PC-3 (cell line): ENCODE measurements at regions not wholly inside any gene's neighbourhood (a gene's known extent, or its start where the extent isn't known, plus 50 kb on each side); places are given as distances from the start of the nearest gene placed in this dataset.

ENCODE experiments used
- ATAC-seq: fragments of 200-7000 bp; cut with Tn5 transposase; 2 replicates; pipeline ENCODE4 v1.9.1; 2020; ENCODE audit warnings: mild to moderate bottlenecking, moderate library complexity
- BruUV-seq: library from RNA; stranded (reverse); fragments of 400-500 nt; replicated peaks from 2 replicates; lab custom pipeline; 2021; lab: Mats Ljungman, UMichigan
- CTCF ChIA-PET: fragments of 300-600 bp; sonication (Branson Sonifier 250); formaldehyde crosslinking; loops from one replicate; lab custom pipeline; 2022; ENCODE audit warnings: antibody characterized with exemption; lab: Charles Lee
- POLR2A ChIA-PET: fragments of 300-600 bp; sonication (Branson Sonifier 250); formaldehyde crosslinking; loops from one replicate; lab custom pipeline; 2022; ENCODE audit warnings: antibody characterized with exemption; ENCODE audit not compliant: unreplicated experiment; lab: Charles Lee
- DNase-seq: peaks from one replicate; pipeline ENCODE4 v3.0.0-alpha.2; 2015
- H2AFZ ChIP-seq: fragments of 300-600 bp; sonication (generic); 2 replicates; pipeline ENCODE4 v1.6.0; 2016; ENCODE audit warnings: antibody characterized with exemption, low read length
- H3F3A ChIP-seq: fragments of 300-600 bp; sonication (generic); one replicate; pipeline ENCODE4 v1.6.0; 2017; ENCODE audit warnings: antibody characterized with exemption, low read length, control low read depth, mild to moderate bottlenecking; ENCODE audit not compliant: unreplicated experiment
- H3K27ac ChIP-seq: fragments of 300-600 bp; sonication (generic); 2 replicates; pipeline ENCODE4 v1.5.1; 2016; ENCODE audit warnings: mild to moderate bottlenecking, low read length
- H3K27me3 ChIP-seq: fragments of 300-600 bp; sonication (generic); 2 replicates; pipeline ENCODE4 v1.6.1; 2016; ENCODE audit warnings: low read length, mixed read lengths
- H3K36me3 ChIP-seq: fragments of 300-600 bp; sonication (generic); 2 replicates; pipeline ENCODE4 v1.6.1; 2016; ENCODE audit warnings: low read depth, mixed run types, low read length, mixed read lengths
- H3K4me1 ChIP-seq: fragments of 300-600 bp; sonication (generic); 2 replicates; pipeline ENCODE4 v1.5.1; 2016; ENCODE audit warnings: low read length; ENCODE audit not compliant: insufficient read depth
- H3K4me2 ChIP-seq: fragments of 300-600 bp; sonication (generic); 2 replicates; pipeline ENCODE4 v1.6.0; 2016; ENCODE audit warnings: low read length
- H3K4me3 ChIP-seq: fragments of 300-600 bp; sonication (generic); 2 replicates; pipeline ENCODE4 v1.5.1; 2016; ENCODE audit warnings: mild to moderate bottlenecking, low read length, mixed read lengths
- H3K79me2 ChIP-seq: fragments of 300-600 bp; sonication (generic); 2 replicates; pipeline ENCODE4 v1.6.1; 2017; ENCODE audit warnings: low read length, mixed read lengths
- H3K9ac ChIP-seq: fragments of 300-600 bp; sonication (generic); 2 replicates; pipeline ENCODE4 v1.6.0; 2016; ENCODE audit warnings: mild to moderate bottlenecking, low read length
- H3K9me2 ChIP-seq: fragments of 300-600 bp; sonication (generic); replicated peaks from 2 replicates; pipeline ENCODE4 v1.6.1; 2016; ENCODE audit warnings: mixed run types, low read length, mixed read lengths
- H3K9me3 ChIP-seq: fragments of 300-600 bp; sonication (generic); 2 replicates; pipeline ENCODE4 v1.6.1; 2016; ENCODE audit warnings: low read length, mixed read lengths
- H4K20me1 ChIP-seq: fragments of 300-600 bp; sonication (generic); 2 replicates; pipeline ENCODE4 v1.6.1; 2016; ENCODE audit warnings: low read length, mixed read lengths
- CTCF ChIP-seq: fragments of 300-600 bp; sonication (generic); conservative IDR thresholded peaks from 2 replicates; pipeline ENCODE4 v1.5.1; 2017; ENCODE audit warnings: antibody characterized with exemption, low read depth, mild to moderate bottlenecking, low read length
- EZH2 ChIP-seq: fragments of 300-600 bp; sonication (generic); IDR thresholded peaks from one replicate; pipeline ENCODE4 v1.6.1; 2017; ENCODE audit warnings: antibody characterized with exemption, mild to moderate bottlenecking, low read length; ENCODE audit not compliant: unreplicated experiment
- EZH2phosphoT487 ChIP-seq: fragments of 300-600 bp; sonication (generic); IDR thresholded peaks from 2 replicates; pipeline ENCODE4 v1.6.1; 2018; ENCODE audit warnings: mild to moderate bottlenecking, antibody characterized with exemption, low read length, borderline replicate concordance
- intact Hi-C: fragments of 100-400 bp; cut with micrococcal nuclease; formaldehyde crosslinking; loops from 2 replicates; pipeline ENCODE4 v1.9.0; 2023

- no peak overlapping the region for H3K9ac ChIP-seq
- no peak for DNase-seq
- ATAC-seq, result no peak
- no peaks in the 10 kb centered on the region for H3K9me2 ChIP-seq
- no peaks in the 10 kb centered on the region for H3K4me1 ChIP-seq
- H3K4me3 ChIP-seq, result no peak overlapping the region
- POLR2A ChIA-PET, result no interaction called here
- H3K27ac ChIP-seq, result no peak overlapping the region
- no peaks in the 10 kb centered on the region for H4K20me1 ChIP-seq
- H2AFZ ChIP-seq, result no peak overlapping the region
- H3K27me3 ChIP-seq, result no peaks in the 10 kb centered on the region
- no peak overlapping the region for H3K4me2 ChIP-seq
- H3K36me3 ChIP-seq, result no peaks in the 10 kb centered on the region
- H3F3A ChIP-seq, result no peaks in the 10 kb centered on the region
- H3K9me3 ChIP-seq, result no peaks in the 10 kb centered on the region
- intact Hi-C loops, result no loop called here
- no peaks in the 10 kb centered on the region for H3K79me2 ChIP-seq
- no peak for TF ChIP-seq CTCF
- TF ChIP-seq EZH2, result no peak
- TF ChIP-seq EZH2phosphoT487, result no peak
- CTCF ChIA-PET, result no interaction called here
- BruUV-seq, result no TSS peak
These were observed 265.3 kb upstream of the ANO5 start for GRCh38 chr11:21927628-21928027.

GRCh38 chr11:21928847-21929246 lies 264.0 kb upstream of the ANO5 start:
- H3K9me3 ChIP-seq, result no peaks in the 10 kb centered on the region
- no peak overlapping the region for H2AFZ ChIP-seq
- no peak for ATAC-seq
- H3K36me3 ChIP-seq, result no peaks in the 10 kb centered on the region
- no peaks in the 10 kb centered on the region for H3K4me1 ChIP-seq
- no peaks in the 10 kb centered on the region for H4K20me1 ChIP-seq
- TF ChIP-seq CTCF (no peak), EZH2phosphoT487 (no peak), EZH2 (no peak)
- POLR2A ChIA-PET, result no interaction called here
- H3K79me2 ChIP-seq, result no peaks in the 10 kb centered on the region
- no peak overlapping the region for H3K27ac ChIP-seq
- H3K4me3 ChIP-seq, result no peak overlapping the region
- CTCF ChIA-PET, result no interaction called here
- intact Hi-C loops, result no loop called here
- DNase-seq, result no peak
- no peaks in the 10 kb centered on the region for H3K9me2 ChIP-seq
- no peaks in the 10 kb centered on the region for H3F3A ChIP-seq
- H3K4me2 ChIP-seq, result no peak overlapping the region
- BruUV-seq, result no TSS peak
- no peak overlapping the region for H3K9ac ChIP-seq
- no peaks in the 10 kb centered on the region for H3K27me3 ChIP-seq

- H3F3A ChIP-seq, result no peaks in the 10 kb centered on the region
- CTCF ChIA-PET, result no interaction called here
- no peak overlapping the region for H3K4me3 ChIP-seq
- H2AFZ ChIP-seq, result no peak overlapping the region
- H3K4me2 ChIP-seq, result no peak overlapping the region
- H3K36me3 ChIP-seq, result no peaks in the 10 kb centered on the region
- no peak for DNase-seq
- no peaks in the 10 kb centered on the region for H3K4me1 ChIP-seq
- no TSS peak for BruUV-seq
- no peaks in the 10 kb centered on the region for H4K20me1 ChIP-seq
- H3K27ac ChIP-seq, result no peak overlapping the region
- H3K27me3 ChIP-seq, result no peaks in the 10 kb centered on the region
- no peaks in the 10 kb centered on the region for H3K9me3 ChIP-seq
- H3K9ac ChIP-seq, result no peak overlapping the region
- H3K9me2 ChIP-seq, result no peaks in the 10 kb centered on the region
- TF ChIP-seq EZH2 (no peak), CTCF (no peak), EZH2phosphoT487 (no peak)
- intact Hi-C loops, result no loop called here
- no peak for ATAC-seq
- POLR2A ChIA-PET, result no interaction called here
- H3K79me2 ChIP-seq, result no peaks in the 10 kb centered on the region
These were observed 262.5 kb upstream of the ANO5 start for GRCh38 chr11:21930408-21930807.
